Neural cell (in vitro differentiated cells): ENCODE measurements at regions not wholly inside any gene's neighbourhood (a gene's known extent, or its start where the extent isn't known, plus 50 kb on each side); places are given as distances from the start of the nearest gene placed in this dataset.

Experiments
- EP300 ChIP-seq: fragments of 450-650 bp; conservative IDR thresholded peaks from 2 replicates; pipeline ENCODE4 v1.6.1; 2014; ENCODE audit warnings: antibody characterized with exemption, mild to moderate bottlenecking, moderate library complexity; ENCODE audit not compliant: poor library complexity, severe bottlenecking
- POLR2AphosphoS5 ChIP-seq: IDR thresholded peaks from 2 replicates; pipeline ENCODE4 v1.6.1; 2012
- TF ChIP-seq, protein P1 (sequence below): fragments of 450-650 bp; IDR thresholded peaks from 2 replicates; pipeline ENCODE4 v1.5.1; 2014; ENCODE audit warnings: antibody characterized with exemption, mild to moderate bottlenecking, moderate library complexity; ENCODE audit not compliant: poor library complexity, severe bottlenecking
- TF ChIP-seq, protein P2 (sequence below): IDR thresholded peaks from 2 replicates; pipeline ENCODE4 v1.6.1; 2012; ENCODE audit warnings: borderline replicate concordance

GRCh38 chr13:29664591-29664990 is 69.1 kb upstream of the SLC7A1 start:
- TF ChIP-seq, protein P1, sequence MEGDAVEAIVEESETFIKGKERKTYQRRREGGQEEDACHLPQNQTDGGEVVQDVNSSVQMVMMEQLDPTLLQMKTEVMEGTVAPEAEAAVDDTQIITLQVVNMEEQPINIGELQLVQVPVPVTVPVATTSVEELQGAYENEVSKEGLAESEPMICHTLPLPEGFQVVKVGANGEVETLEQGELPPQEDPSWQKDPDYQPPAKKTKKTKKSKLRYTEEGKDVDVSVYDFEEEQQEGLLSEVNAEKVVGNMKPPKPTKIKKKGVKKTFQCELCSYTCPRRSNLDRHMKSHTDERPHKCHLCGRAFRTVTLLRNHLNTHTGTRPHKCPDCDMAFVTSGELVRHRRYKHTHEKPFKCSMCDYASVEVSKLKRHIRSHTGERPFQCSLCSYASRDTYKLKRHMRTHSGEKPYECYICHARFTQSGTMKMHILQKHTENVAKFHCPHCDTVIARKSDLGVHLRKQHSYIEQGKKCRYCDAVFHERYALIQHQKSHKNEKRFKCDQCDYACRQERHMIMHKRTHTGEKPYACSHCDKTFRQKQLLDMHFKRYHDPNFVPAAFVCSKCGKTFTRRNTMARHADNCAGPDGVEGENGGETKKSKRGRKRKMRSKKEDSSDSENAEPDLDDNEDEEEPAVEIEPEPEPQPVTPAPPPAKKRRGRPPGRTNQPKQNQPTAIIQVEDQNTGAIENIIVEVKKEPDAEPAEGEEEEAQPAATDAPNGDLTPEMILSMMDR, result no peak
- no peak for TF ChIP-seq EP300
- TF ChIP-seq, protein P2, sequence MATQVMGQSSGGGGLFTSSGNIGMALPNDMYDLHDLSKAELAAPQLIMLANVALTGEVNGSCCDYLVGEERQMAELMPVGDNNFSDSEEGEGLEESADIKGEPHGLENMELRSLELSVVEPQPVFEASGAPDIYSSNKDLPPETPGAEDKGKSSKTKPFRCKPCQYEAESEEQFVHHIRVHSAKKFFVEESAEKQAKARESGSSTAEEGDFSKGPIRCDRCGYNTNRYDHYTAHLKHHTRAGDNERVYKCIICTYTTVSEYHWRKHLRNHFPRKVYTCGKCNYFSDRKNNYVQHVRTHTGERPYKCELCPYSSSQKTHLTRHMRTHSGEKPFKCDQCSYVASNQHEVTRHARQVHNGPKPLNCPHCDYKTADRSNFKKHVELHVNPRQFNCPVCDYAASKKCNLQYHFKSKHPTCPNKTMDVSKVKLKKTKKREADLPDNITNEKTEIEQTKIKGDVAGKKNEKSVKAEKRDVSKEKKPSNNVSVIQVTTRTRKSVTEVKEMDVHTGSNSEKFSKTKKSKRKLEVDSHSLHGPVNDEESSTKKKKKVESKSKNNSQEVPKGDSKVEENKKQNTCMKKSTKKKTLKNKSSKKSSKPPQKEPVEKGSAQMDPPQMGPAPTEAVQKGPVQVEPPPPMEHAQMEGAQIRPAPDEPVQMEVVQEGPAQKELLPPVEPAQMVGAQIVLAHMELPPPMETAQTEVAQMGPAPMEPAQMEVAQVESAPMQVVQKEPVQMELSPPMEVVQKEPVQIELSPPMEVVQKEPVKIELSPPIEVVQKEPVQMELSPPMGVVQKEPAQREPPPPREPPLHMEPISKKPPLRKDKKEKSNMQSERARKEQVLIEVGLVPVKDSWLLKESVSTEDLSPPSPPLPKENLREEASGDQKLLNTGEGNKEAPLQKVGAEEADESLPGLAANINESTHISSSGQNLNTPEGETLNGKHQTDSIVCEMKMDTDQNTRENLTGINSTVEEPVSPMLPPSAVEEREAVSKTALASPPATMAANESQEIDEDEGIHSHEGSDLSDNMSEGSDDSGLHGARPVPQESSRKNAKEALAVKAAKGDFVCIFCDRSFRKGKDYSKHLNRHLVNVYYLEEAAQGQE, result no peak
- TF ChIP-seq POLR2AphosphoS5, result no peak
